H1 (cell line): ENCODE measurements at regions not wholly inside any gene's neighbourhood (a gene's known extent, or its start where the extent isn't known, plus 50 kb on each side); places are given as distances from the start of the nearest gene placed in this dataset.

Experiments
- CTCF ChIA-PET: fragments of 300-600 bp; sonication (Branson Sonifier 250); formaldehyde crosslinking; loops from one replicate; lab custom pipeline; 2021; ENCODE audit not compliant: partially characterized antibody; lab: Charles Lee
- POLR2A ChIA-PET: fragments of 300-600 bp; sonication (Branson Sonifier 250); formaldehyde crosslinking; loops from one replicate; lab custom pipeline; 2021; ENCODE audit warnings: inconsistent platforms; ENCODE audit not compliant: partially characterized antibody; lab: Charles Lee
- DNase-seq, 2 experiments: peaks; one replicate each; pipeline versions ENCODE4 v3.0.0 to v3.0.0-alpha.2; 2010 to 2022; ENCODE audit warnings: low spot score in 2 of 2, low read depth in 1 of 2, mixed read lengths in 1 of 2
- FAIRE-seq: peaks from 2 replicates; lab custom pipeline; 2011; peaks lifted over from hg19 to GRCh38; lab: Jason Lieb, UNC
- H2AFZ ChIP-seq: 2 replicates; pipeline ENCODE4 v1.8.1; 2012; ENCODE audit warnings: low read length, inconsistent platforms
- H2AK5ac ChIP-seq: 2 replicates; pipeline ENCODE4 v1.6.1; 2013; ENCODE audit warnings: low read depth, low read length
- H2BK120ac ChIP-seq: replicated peaks from 2 replicates; pipeline ENCODE3; 2013; ENCODE audit warnings: low read depth, low read length, inconsistent platforms
- H2BK12ac ChIP-seq: 2 replicates; pipeline ENCODE4 v1.6.1; 2013; ENCODE audit warnings: low read depth, low read length
- H2BK15ac ChIP-seq: 2 replicates; pipeline ENCODE4 v1.6.1; 2013; ENCODE audit warnings: low read length
- H2BK20ac ChIP-seq: 2 replicates; pipeline ENCODE4 v1.6.1; 2013; ENCODE audit warnings: low read length
- H2BK5ac ChIP-seq: 2 replicates; pipeline ENCODE4 v1.6.1; 2013; ENCODE audit warnings: low read depth, low read length
- H3K14ac ChIP-seq: 2 replicates; pipeline ENCODE4 v1.6.1; 2013; ENCODE audit warnings: inconsistent platforms; ENCODE audit not compliant: insufficient read length
- H3K18ac ChIP-seq: 2 replicates; pipeline ENCODE4 v1.6.1; 2013; ENCODE audit warnings: low read length; ENCODE audit errors: extremely low read depth
- H3K23ac ChIP-seq: 2 replicates; pipeline ENCODE4 v1.6.1; 2013; ENCODE audit warnings: inconsistent platforms; ENCODE audit not compliant: insufficient read length
- H3K23me2 ChIP-seq: 2 replicates; pipeline ENCODE4 v1.6.1; 2013; ENCODE audit warnings: low read depth, low read length
- H3K27ac ChIP-seq: 2 replicates; pipeline ENCODE4 v1.6.1; 2011; ENCODE audit warnings: low read depth, low read length, inconsistent platforms
- H3K27me3 ChIP-seq, 4 experiments: replicated peaks in 1 of 4; 1 replicate in 1 of 4; 2 replicates in 3 of 4; pipeline versions ENCODE4 v1.6.1 to v1.8.1; 2011 to 2013; ENCODE audit warnings: low read length in 3 of 4, mild to moderate bottlenecking in 3 of 4, inconsistent platforms in 2 of 4, mixed read lengths in 2 of 4, moderate library complexity in 1 of 4; ENCODE audit not compliant: control insufficient read depth in 3 of 4, insufficient read depth in 3 of 4; ENCODE audit errors: extremely low read depth in 1 of 4
- H3K36me3 ChIP-seq, 4 experiments: 2 replicates each; pipeline versions ENCODE4 v1.6.1 to v1.8.1; 2011 to 2013; ENCODE audit warnings: mild to moderate bottlenecking in 4 of 4, low read length in 3 of 4, moderate library complexity in 2 of 4, control low read depth in 1 of 4, inconsistent platforms in 1 of 4; ENCODE audit not compliant: insufficient read depth in 4 of 4, control insufficient read depth in 2 of 4
- H3K4ac ChIP-seq: replicated peaks from 2 replicates; pipeline ENCODE3; 2013; ENCODE audit warnings: low read length, low read depth, mixed read lengths, inconsistent platforms; ENCODE audit not compliant: insufficient read length
- H3K4me1 ChIP-seq, 4 experiments: replicated peaks in 1 of 4; 1 replicate in 1 of 4; 2 replicates in 3 of 4; pipeline versions ENCODE4 v1.6.1 to v1.8.1; 2011 to 2013; ENCODE audit warnings: low read length in 3 of 4, inconsistent platforms in 2 of 4, mixed read lengths in 1 of 4; ENCODE audit not compliant: insufficient read depth in 4 of 4, control insufficient read depth in 3 of 4
- H3K4me2 ChIP-seq, 2 experiments: 2 replicates each; pipeline versions ENCODE4 v1.6.1 to v1.8.1; 2011 to 2013; ENCODE audit warnings: low read depth in 2 of 2, low read length in 2 of 2, control low read depth in 1 of 2, inconsistent platforms in 1 of 2, mild to moderate bottlenecking in 1 of 2; ENCODE audit not compliant: insufficient read depth in 1 of 2
- H3K4me3 ChIP-seq, 4 experiments: fragments of 200-600, 300-600 bp in 1 of 4; sonication (generic), shearing (Covaris generic), sonication (Bioruptor Twin) in 1 of 4; 2 replicates each; pipeline versions ENCODE4 v1.5.1 to v1.8.1; 2011 to 2016; ENCODE audit warnings: low read length in 4 of 4, low read depth in 3 of 4, control low read depth in 2 of 4, inconsistent platforms in 2 of 4, mild to moderate bottlenecking in 2 of 4, mixed read lengths in 1 of 4, moderate library complexity in 1 of 4; ENCODE audit not compliant: insufficient read depth in 2 of 4; ENCODE audit errors: extremely low read depth in 1 of 4
- H3K56ac ChIP-seq: replicated peaks from 2 replicates; pipeline ENCODE3; 2013; ENCODE audit warnings: low read depth, mild to moderate bottlenecking, mixed read lengths, low read length, inconsistent platforms; ENCODE audit not compliant: insufficient read length
- H3K79me1 ChIP-seq: 2 replicates; pipeline ENCODE4 v1.6.1; 2013; ENCODE audit warnings: low read depth, low read length, control low read depth
- H3K79me2 ChIP-seq, 2 experiments: 2 replicates each; pipeline versions ENCODE4 v1.6.1 to v1.8.1; 2012 to 2013; ENCODE audit warnings: low read length in 2 of 2, mild to moderate bottlenecking in 2 of 2, inconsistent platforms in 1 of 2; ENCODE audit not compliant: insufficient read depth in 2 of 2, control insufficient read depth in 1 of 2
- H3K9ac ChIP-seq, 4 experiments: replicated peaks in 1 of 4; 1 replicate in 1 of 4; 2 replicates in 3 of 4; pipeline versions ENCODE4 v1.6.1 to v1.8.1; 2011 to 2013; ENCODE audit warnings: low read depth in 3 of 4, low read length in 3 of 4, control low read depth in 2 of 4, mild to moderate bottlenecking in 2 of 4, moderate library complexity in 2 of 4, inconsistent platforms in 1 of 4; ENCODE audit errors: extremely low read depth in 1 of 4
- H3K9me3 ChIP-seq, 2 experiments: 2 replicates each; pipeline versions ENCODE4 v1.6.1 to v1.8.1; 2012 to 2013; ENCODE audit warnings: mild to moderate bottlenecking in 2 of 2, moderate library complexity in 2 of 2, control low read depth in 1 of 2, inconsistent platforms in 1 of 2, low read depth in 1 of 2, low read length in 1 of 2, mixed read lengths in 1 of 2; ENCODE audit not compliant: insufficient read depth in 2 of 2
- H4K20me1 ChIP-seq, 2 experiments: replicated peaks in 1 of 2; 2 replicates each; pipeline versions ENCODE3 to v1.8.1; 2011 to 2013; ENCODE audit warnings: inconsistent platforms in 2 of 2, low read length in 2 of 2, mild to moderate bottlenecking in 1 of 2; ENCODE audit not compliant: insufficient read depth in 2 of 2, control insufficient read depth in 1 of 2
- H4K5ac ChIP-seq: 2 replicates; pipeline ENCODE4 v1.6.1; 2013; ENCODE audit warnings: low read length, low read depth, mixed read lengths, inconsistent platforms; ENCODE audit not compliant: insufficient read length
- H4K8ac ChIP-seq: 2 replicates; pipeline ENCODE4 v1.8.0; 2013; ENCODE audit warnings: mild to moderate bottlenecking, moderate library complexity, low read length, inconsistent platforms; ENCODE audit not compliant: insufficient read depth; ENCODE audit errors: extremely low read depth
- H4K91ac ChIP-seq: replicated peaks from 2 replicates; pipeline ENCODE3; 2013; ENCODE audit warnings: low read length, mixed read lengths, inconsistent platforms; ENCODE audit not compliant: insufficient read length
- CBX5 ChIP-seq: fragments of 300-800, 300-1000 bp; sonication (generic); IDR thresholded peaks from 2 replicates; pipeline ENCODE4 v1.7.1; 2016; ENCODE audit warnings: antibody characterized with exemption, low read length, low read depth
- CTCF ChIP-seq, 3 experiments: IDR thresholded peaks; 1 replicate in 2 of 3; 2 replicates in 1 of 3; pipeline versions ENCODE4 v1.5.1 to v1.6.1; 2011; ENCODE audit warnings: low read length in 3 of 3, mild to moderate bottlenecking in 3 of 3, inconsistent platforms in 2 of 3, low read depth in 1 of 3, moderate library complexity in 1 of 3; ENCODE audit not compliant: insufficient read depth in 1 of 3; ENCODE audit errors: control extremely low read depth in 1 of 3
- EZH2 ChIP-seq: fragments of 200-600 bp; sonication (generic); IDR thresholded peaks from 2 replicates; pipeline ENCODE4 v1.7.1; 2012; ENCODE audit warnings: low read depth, mild to moderate bottlenecking, moderate library complexity, low read length, inconsistent platforms; ENCODE audit not compliant: severe bottlenecking
- GTF2F1 ChIP-seq: IDR thresholded peaks from 2 replicates; pipeline ENCODE4 v1.6.1; 2012; ENCODE audit warnings: low read depth, low read length, improper control_type of control experiment, borderline replicate concordance
- HDAC6 ChIP-seq: IDR thresholded peaks from one replicate; pipeline ENCODE4 v1.7.1; 2012; ENCODE audit warnings: low read depth, mild to moderate bottlenecking, inconsistent platforms, low read length, moderate library complexity
- NRF1 ChIP-seq: IDR thresholded peaks from 2 replicates; pipeline ENCODE4 v1.6.1; 2011; ENCODE audit warnings: mild to moderate bottlenecking, low read depth, low read length, improper control_type of control experiment
- PHF8 ChIP-seq: fragments of 200-600 bp; sonication (generic); conservative IDR thresholded peaks from 2 replicates; pipeline ENCODE4 v1.7.1; 2012; ENCODE audit warnings: low read depth, mild to moderate bottlenecking, inconsistent platforms, low read length, moderate library complexity
- POLR2A ChIP-seq, 2 experiments: IDR thresholded peaks; 1 replicate in 1 of 2; 2 replicates in 1 of 2; pipeline ENCODE4 v1.6.1; 2011; ENCODE audit warnings: low read depth in 2 of 2, low read length in 2 of 2, mild to moderate bottlenecking in 2 of 2; ENCODE audit errors: control extremely low read depth in 1 of 2
- SIN3A ChIP-seq, 2 experiments: IDR thresholded peaks in 1 of 2; conservative IDR thresholded peaks in 1 of 2; 2 replicates each; pipeline ENCODE4 v1.6.1; 2011 to 2012; ENCODE audit warnings: low read length in 2 of 2, improper control_type of control experiment in 1 of 2, low read depth in 1 of 2, mild to moderate bottlenecking in 1 of 2
- SP1 ChIP-seq: IDR thresholded peaks from 2 replicates; pipeline ENCODE4 v1.6.1; 2011; ENCODE audit warnings: low read depth, low read length
- SRF ChIP-seq: IDR thresholded peaks from 2 replicates; pipeline ENCODE4 v1.6.1; 2011; ENCODE audit warnings: mild to moderate bottlenecking, low read depth, low read length, moderate library complexity
- SUZ12 ChIP-seq: fragments of 200-600 bp; sonication (generic); IDR thresholded peaks from 2 replicates; pipeline ENCODE4 v1.6.1; 2012; ENCODE audit warnings: mild to moderate bottlenecking, inconsistent platforms, low read length, moderate library complexity, mixed read lengths
- WGBS, 2 experiments: shearing (Covaris generic) in 1 of 2; methylation state at CpG; one replicate each; pipeline versions ENCODE4 v1.1.6 to v1.1.7; 2013 to 2015; ENCODE audit warnings: low lambda C conversion rate in 2 of 2, mixed read lengths in 2 of 2, inconsistent platforms in 1 of 2, low coverage in 1 of 2, missing lambda C conversion rate in 1 of 2; ENCODE audit not compliant: insufficient replicate concordance in 2 of 2, insufficient coverage in 1 of 2, insufficient read length in 1 of 2; ENCODE audit errors: extremely low coverage in 1 of 2, missing lambda C conversion rate in 1 of 2; 5-methylcytosine and 5-hydroxymethylcytosine counted together

GRCh38 chr2:188647430-188648070, 326.6 kb upstream of the COL3A1 start:
- Histone ChIP-seq H3K4ac (no peak overlapping the region), H3K56ac (no peak overlapping the region), H3K79me1 (no peaks in the 10 kb centered on the region), H3K9ac (no peak overlapping the region), H2BK20ac (no peak overlapping the region), H2BK5ac (no peak overlapping the region), H2AFZ (no peak overlapping the region), H3K23me2 (no peaks in the 10 kb centered on the region), H4K8ac (no peak overlapping the region), H3K18ac (no peak overlapping the region), H3K9me3 (no peaks in the 10 kb centered on the region), H3K36me3 (no peaks in the 10 kb centered on the region), H4K91ac (no peak overlapping the region), H2BK120ac (no peak overlapping the region), H3K14ac (no peak overlapping the region), H2BK12ac (no peak overlapping the region), H3K4me2 (no peak overlapping the region), H3K79me2 (no peaks in the 10 kb centered on the region), H2BK15ac (no peak overlapping the region), H3K27me3 (no peaks in the 10 kb centered on the region), H2AK5ac (no peak overlapping the region), H3K23ac (no peak overlapping the region), H4K20me1 (no peaks in the 10 kb centered on the region), H3K4me3 (no peak overlapping the region), H4K5ac (no peak overlapping the region), H3K27ac (no peak overlapping the region), H3K4me1 (no peaks in the 10 kb centered on the region)
- CTCF ChIA-PET, result no interaction called here
- DNase-seq (no peak), FAIRE-seq (no peak)
- POLR2A ChIA-PET, result no interaction called here
- 86% methylated on average over 3 of the region's 3 CpGs; no CpG with 5 or more reads in 1 of the 2 experiments for WGBS, 2 experiments
- no peak for TF ChIP-seq CBX5
- TF ChIP-seq SP1, result no peak
- no peak for TF ChIP-seq GTF2F1
- TF ChIP-seq HDAC6, result no peak
- no peak for TF ChIP-seq EZH2
- TF ChIP-seq CTCF (IDR thresholded peaks at IDR 0.05; ENCODE audit: control extremely low read depth in 1 of 3, insufficient read depth in 1 of 3, low read depth in 1 of 3, low read length in 3 of 3), result no peak
- no peak for TF ChIP-seq SRF
- TF ChIP-seq SIN3A (conservative IDR thresholded peaks at IDR 0.05 in 1 of 2, IDR thresholded peaks at IDR 0.05 in 1 of 2; ENCODE audit: low read depth in 1 of 2, low read length in 2 of 2), result no peak
- TF ChIP-seq SUZ12, result no peak
- no peak for TF ChIP-seq POLR2A (IDR thresholded peaks at IDR 0.05; ENCODE audit: control extremely low read depth in 1 of 2, low read depth in 2 of 2, low read length in 2 of 2)
- TF ChIP-seq PHF8, result no peak
- TF ChIP-seq NRF1, result no peak
- TF ChIP-seq, all 59 proteins: peak for 0
